ENCODE measurements at regions not wholly inside any gene's neighbourhood (a gene's known extent, or its start where the extent isn't known, plus 50 kb on each side); places are given as distances from the start of the nearest gene placed in this dataset.
A peak's percentile ranks its signal among the peaks of the same experiment; 100 is the strongest.
"Not testable (repeated sequence)": the region's sequence is repeated elsewhere in the genome, so short reads cannot be mapped to it uniquely, and the experiment has no call there.

- no peak for DNase-seq (ENCODE audit: low spot score)
Observed at GRCh38 chr14:46433381-46433780, 218.2 kb downstream of the RPL10L start.

- no peak for DNase-seq (ENCODE audit: low spot score)
Observed at GRCh38 chr14:46432516-46432915, 219.1 kb downstream of the RPL10L start.

GRCh38 chr14:46417066-46417465 lies 234.5 kb downstream of the RPL10L start:
- DNase-seq (ENCODE audit: low spot score): no peak

GRCh38 chr14:46404865-46405811 lies 246.4 kb downstream of the RPL10L start:
- DNase-seq (ENCODE audit: low spot score): peak; percentile 50

GRCh38 chr14:46402001-46402690 lies 249.4 kb downstream of the RPL10L start:
- not testable (repeated sequence) for DNase-seq (ENCODE audit: low spot score)

GRCh38 chr14:46401066-46401465 lies 250.5 kb downstream of the RPL10L start:
- no peak for DNase-seq (ENCODE audit: low spot score)

- DNase-seq (ENCODE audit: low spot score): no peak
Observed at GRCh38 chr14:46399049-46399448, 252.5 kb downstream of the RPL10L start.

GRCh38 chr14:46384611-46385010 lies 267.0 kb downstream of the RPL10L start:
- no peak for DNase-seq (ENCODE audit: low spot score)

- DNase-seq (ENCODE audit: low spot score): no peak
Observed at GRCh38 chr14:46381674-46382073, 269.9 kb downstream of the RPL10L start.

GRCh38 chr14:46378248-46378647 lies 273.3 kb downstream of the RPL10L start:
- DNase-seq (ENCODE audit: low spot score): no peak

- DNase-seq (ENCODE audit: low spot score): no peak
Observed at GRCh38 chr14:46377305-46377704, 274.3 kb downstream of the RPL10L start.

GRCh38 chr14:46369391-46369790 lies 282.2 kb downstream of the RPL10L start:
- DNase-seq (ENCODE audit: low spot score): no peak

- DNase-seq (ENCODE audit: low spot score): no peak
Observed at GRCh38 chr14:46368275-46368674, 283.3 kb downstream of the RPL10L start.

GRCh38 chr14:46352844-46353243 lies 298.7 kb downstream of the RPL10L start:
- DNase-seq (ENCODE audit: low spot score): no peak

- peak; percentile 10 for DNase-seq (ENCODE audit: low spot score)
Observed at GRCh38 chr14:46344327-46344937, 307.1 kb downstream of the RPL10L start.

- DNase-seq (ENCODE audit: low spot score): peak; percentile 8
Observed at GRCh38 chr14:46325777-46326176, 325.8 kb downstream of the RPL10L start.

- no peak for DNase-seq (ENCODE audit: low spot score)
Observed at GRCh38 chr14:46325157-46325556, 326.4 kb downstream of the RPL10L start.

- no peak for DNase-seq (ENCODE audit: low spot score)
Observed at GRCh38 chr14:46323404-46323762, 328.2 kb downstream of the RPL10L start.

GRCh38 chr14:46322730-46323403 lies 328.7 kb downstream of the RPL10L start:
- peak; percentile 17 for DNase-seq (ENCODE audit: low spot score)

GRCh38 chr14:46322076-46322475 lies 329.5 kb downstream of the RPL10L start:
- peak; percentile 70 for DNase-seq (ENCODE audit: low spot score)

GRCh38 chr14:46306267-46306666 lies 345.3 kb downstream of the RPL10L start:
- DNase-seq (ENCODE audit: low spot score): no peak

- no peak for DNase-seq (ENCODE audit: low spot score)
Observed at GRCh38 chr14:46300765-46301164, 350.8 kb downstream of the RPL10L start.

Measured in umbilical cord (tissue), 1 donor.